ENCODE measurements at regions not wholly inside any gene's neighbourhood (a gene's known extent, or its start where the extent isn't known, plus 50 kb on each side); places are given as distances from the start of the nearest gene placed in this dataset.
"Not testable (repeated sequence)": the region's sequence is repeated elsewhere in the genome, so short reads cannot be mapped to it uniquely, and the experiment has no call there.

DNA sequence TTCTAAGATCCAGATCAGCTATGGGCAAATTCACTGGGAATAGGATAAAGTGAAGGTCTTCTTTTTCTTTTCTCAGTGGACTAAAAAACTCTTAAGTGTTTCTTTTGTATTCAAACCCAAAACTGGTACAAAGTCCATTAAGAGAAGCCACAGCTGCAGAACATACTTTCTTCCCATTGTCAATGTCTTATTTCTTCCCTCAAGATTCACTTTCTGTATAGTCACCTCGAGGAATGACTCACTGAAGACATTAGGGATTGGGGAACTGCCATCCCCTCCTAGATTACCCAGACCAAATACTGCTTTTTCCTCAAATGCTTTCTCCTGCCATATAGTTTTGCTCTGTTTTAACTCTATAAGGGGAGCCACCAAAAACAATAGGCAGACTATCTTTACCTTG, 117.4 kb upstream of the SYT13 start:
- not testable (repeated sequence) for DNase-seq

DNA sequence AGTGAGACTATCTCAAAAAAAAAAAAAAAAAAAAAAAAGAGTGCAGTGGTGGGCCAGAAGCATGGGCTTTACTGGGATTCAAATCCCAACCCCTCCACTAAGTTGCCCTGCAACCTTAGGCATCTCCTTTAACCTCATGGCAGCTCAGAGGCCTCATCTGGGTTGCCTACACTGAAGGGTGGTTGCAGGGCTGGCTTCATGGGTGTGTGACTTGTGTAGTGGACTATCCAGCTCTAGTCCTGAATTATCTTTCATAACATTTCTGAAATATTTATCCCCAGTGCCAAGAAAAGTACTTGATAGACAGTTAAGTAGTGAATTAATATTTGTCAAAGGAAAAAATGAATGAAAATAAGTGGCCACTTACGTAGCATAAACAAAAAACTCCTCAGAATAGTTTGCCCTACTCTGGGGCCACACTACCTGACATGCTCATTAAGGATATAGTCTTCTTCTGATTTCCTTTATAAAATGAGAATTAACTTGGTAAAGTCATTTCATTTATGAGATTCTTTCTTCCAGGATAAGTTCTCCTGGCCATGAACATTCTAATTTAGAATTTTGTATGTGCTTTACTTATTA, 116.0 kb upstream of the SYT13 start:
- no peak for DNase-seq

DNA sequence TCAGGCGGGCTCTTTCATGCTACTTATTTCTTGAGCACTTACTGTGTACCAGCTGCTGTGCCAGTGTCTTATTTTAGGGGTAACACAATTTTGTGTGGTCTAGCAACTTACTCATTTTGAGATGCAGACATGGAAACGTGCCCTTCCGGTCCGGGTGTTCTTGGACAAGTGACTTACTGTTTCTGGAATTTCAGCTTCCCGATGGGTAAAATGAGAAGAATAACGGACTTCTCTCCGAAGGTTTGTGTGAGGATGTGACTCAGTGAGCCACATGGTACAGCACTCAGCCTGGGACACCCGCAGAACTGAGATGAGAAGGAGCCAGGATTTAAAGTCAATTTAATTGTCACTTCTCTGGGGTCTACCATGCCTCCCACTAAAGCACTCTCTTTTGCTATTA, 114.5 kb upstream of the SYT13 start:
- DNase-seq = no peak

DNA sequence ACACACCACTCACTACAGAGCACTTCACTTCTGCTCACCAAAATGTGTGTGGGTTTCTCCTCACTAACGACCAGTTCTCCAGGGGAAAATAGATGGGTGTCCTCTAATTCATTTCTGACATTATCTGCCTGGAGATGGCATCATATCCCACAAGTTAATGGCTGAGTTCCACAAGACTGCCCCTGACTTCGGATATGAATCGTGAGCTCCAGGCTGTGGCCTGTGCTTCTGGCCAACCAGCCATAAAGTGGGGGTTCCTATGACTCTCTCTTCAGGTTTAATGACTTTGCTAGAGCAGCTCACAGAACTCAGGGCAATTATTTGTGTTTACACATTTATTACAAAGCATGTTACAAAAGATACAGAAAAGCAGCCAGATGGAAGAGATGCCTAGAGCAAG, 113.0 kb upstream of the SYT13 start:
- DNase-seq = no peak

DNA sequence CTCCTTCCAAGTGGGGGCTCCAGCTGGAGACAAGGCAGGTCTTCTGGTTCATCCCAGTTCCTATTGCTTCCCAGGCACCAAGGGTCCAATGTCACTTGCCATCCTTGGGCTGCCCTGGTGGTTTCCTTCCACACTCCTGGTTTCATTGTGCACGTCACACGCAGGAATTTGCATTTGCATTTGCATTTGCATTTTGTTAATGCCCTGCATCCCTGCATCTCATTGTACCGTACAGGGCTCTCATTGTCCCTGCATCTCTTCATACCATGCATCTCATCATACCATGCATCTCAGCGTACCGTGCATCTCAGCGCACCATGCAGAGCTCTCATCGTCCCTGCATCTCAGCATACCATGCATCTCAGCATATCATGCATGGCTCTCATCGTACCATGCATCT, 112.2 kb upstream of the SYT13 start:
- no peak for DNase-seq

- DNase-seq = no peak
These were observed 110.3 kb upstream of the SYT13 start for GRCh38 chr11:45396394-45396793.

DNA sequence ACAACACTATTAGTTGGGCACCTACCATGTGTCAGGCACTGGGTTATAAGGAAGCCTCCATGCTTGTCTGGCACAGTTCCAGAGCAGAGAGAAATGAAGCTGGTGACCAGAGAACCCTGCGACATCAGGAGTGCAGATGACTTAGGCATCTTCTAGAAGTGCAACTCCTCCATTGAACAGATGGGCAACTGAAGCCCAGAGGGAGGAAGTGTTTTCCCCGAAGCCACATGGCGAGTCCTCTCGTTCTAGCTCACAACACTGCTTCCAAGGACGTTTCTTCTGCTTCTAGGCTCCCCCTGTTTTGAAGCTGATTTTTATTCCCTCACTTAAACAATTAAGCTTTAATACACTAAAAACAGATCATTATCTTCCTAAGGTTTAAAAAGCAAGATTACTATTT, 109.8 kb upstream of the SYT13 start:
- no peak for DNase-seq

- DNase-seq = no peak
These were observed 109.3 kb upstream of the SYT13 start for GRCh38 chr11:45395421-45395820.

DNA sequence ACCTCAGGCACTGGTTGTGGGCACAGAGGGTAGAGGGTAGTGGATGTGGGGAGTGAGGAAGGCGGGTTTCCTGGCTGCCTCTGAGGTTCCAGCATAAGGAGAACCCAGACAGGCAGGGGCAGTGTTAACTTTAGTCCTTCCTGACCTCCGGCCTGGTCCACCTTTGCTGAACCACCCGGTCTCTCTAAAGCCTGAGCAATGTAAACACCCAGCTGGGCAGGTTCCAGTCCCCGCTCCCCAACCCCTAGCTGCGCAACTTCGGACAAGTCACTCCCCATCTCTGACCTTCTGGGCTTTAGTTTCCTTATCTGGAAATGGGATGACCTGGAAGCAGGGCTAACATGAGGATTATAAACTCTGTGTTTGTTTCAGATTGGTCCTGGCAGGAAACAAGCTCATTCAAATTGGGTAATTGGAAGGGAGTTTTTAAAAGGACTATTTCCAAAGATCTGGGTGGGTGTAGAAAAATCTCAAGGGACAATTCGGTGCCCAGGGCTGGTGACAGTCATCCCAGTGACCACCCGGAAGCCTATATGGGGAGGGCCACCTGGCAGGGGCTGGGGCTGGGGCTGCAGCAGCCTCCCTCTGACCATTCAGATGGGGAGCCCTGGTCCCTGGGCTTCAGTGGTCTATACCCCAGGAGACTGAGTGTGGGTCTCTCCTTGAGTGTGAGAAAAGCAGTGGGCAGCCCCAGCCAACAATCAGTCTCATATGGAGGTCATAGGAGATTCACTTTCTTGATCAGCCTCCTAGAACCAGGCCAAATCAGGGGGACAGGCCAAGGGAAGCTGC, 108.3 kb upstream of the SYT13 start:
- DNase-seq = no peak

DNA sequence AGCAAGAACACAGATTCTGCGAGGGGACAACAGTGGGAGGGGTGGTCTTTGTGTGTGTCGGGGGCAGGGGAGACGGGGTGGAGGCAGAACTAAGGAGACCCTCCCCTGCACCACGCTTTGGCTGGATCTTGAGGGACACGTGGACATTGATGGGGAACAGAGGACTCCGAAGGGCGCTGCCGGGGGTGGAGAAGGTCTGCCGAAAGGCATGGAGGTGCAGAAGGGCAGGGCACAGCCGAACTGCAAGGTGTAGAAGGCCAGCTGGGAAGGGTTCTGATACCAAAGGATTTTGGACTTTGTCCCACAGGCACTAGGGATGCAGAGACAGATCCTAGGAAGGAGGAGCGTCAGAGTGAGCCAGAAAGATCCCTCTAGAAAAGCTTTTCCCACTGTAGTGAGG, 107.7 kb upstream of the SYT13 start:
- DNase-seq = no peak

- DNase-seq = no peak
These were observed 107.2 kb upstream of the SYT13 start for GRCh38 chr11:45393334-45393733.

DNA sequence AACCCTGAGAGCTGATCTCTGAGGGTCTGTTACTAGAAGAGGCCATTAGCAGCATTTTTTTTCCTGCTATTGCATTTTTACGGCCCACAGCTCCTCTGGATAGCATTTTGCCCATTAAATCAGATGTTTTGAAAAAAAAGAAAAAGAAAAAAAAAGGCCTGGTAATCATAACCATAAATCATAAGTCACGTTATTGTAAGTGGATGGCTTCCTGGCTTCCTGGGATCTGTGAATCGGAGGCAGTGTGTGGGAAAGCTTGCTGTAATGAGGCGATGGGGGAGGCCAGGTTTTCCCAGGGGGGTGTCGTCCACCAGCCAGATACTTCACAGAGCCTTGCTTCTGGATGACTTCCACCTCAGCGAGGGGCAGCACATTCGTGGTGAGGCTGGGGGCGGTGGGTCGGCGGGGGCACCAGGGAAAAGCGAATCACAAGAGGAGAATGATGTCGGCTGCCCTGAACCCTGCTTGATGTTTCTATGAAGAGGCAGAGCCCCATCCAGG, 106.5 kb upstream of the SYT13 start:
- DNase-seq = no peak

- DNase-seq = no peak
These were observed 106.0 kb upstream of the SYT13 start for GRCh38 chr11:45392154-45392553.

DNA sequence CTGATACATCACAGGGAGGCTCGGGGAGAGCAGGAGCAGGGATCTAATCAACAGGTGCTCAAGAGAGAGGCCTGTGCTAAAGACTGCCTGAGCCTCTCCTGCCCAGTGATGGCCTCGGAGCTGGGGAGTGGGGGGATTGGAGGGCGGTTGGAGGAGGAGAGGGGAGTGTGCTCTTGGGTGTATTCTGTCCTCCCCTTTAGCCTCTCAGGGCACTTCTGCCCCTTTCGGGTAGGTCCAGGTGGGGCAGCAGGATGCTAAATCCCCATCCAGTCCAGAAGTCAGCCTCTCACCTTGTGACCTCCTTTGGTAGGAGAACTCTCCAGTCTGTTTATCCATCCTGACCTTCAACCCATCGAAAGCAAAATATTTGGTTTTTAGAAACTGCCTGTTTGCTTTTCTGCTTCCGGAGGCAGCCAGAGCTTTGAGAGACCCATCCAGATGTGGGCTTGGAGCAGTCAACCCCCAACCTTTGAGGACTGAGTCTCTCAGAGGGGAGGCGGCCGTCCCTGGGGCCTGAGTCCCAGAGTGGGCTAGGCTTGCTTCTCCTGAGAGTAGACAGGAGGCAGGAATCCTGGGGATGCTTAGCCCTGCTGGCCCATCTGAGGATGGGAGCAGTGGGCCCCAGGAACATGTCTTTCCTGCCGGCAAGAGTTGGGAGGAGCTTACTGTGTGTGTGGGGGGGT, 105.2 kb upstream of the SYT13 start:
- no peak for DNase-seq

- DNase-seq = no peak
These were observed 104.3 kb upstream of the SYT13 start for GRCh38 chr11:45390407-45390806.

GRCh38 chr11:45388472-45388871, 102.3 kb upstream of the SYT13 start:
- no peak for DNase-seq

GRCh38 chr11:45387885-45388284, 101.7 kb upstream of the SYT13 start:
- DNase-seq = not testable (repeated sequence)

DNA sequence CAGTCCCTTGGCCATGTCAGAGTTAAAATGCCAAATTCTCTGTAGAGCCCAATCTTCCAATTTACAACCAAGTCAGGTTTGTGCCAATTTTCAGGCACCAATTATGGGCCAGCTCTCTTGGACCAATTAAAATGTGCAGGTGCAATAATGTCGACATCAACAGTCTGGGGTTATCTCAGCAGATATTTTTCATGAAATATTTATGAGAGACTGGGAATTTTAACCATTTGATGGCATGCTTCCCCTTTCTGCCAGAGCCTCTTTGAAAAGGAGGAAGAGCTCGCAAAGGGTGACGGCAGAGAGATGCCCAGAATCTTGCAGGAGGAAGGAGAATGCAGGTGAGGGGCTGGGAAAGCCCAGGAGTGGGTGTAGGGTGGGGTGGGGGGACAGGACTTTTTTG, 100.8 kb upstream of the SYT13 start:
- no peak for DNase-seq

DNA sequence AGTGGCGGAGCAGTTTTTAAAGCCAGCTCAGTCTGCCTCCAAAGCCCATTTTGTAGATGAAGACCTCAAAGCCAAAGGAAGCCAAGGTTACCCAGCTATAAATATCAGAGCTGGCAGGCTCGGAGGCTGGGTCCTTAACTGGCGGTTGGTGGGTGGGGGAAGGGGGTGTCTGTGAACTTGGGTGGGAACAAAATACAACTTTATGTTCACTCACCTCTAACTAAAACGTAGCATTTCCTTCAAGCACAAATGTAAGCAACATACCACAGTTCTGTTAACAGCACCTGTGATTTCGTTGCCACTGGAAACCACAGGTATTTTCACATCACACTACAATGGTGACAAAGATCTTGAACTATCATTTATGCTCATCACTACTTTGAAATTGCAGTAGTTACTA, 99.7 kb upstream of the SYT13 start:
- no peak for DNase-seq

DNA sequence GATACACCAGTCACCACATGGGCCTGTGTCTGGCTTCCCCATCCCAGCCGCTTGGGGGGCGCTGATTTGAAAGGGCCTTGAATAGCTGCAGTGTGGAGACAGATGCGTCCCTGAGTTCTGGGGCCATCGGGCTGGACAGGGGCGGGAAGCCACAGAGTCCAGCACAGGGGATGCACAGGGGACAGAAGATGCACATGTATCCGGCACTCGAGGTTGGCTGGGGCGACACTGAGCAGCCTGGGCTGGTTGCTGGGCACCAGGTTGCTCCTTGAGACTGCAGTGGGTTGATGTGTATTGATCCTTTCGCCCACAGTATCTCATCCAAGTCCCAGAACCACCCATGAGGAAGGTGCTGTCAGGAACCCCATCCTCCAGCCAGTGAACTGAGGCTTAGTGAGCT, 99.3 kb upstream of the SYT13 start:
- no peak for DNase-seq

DNA sequence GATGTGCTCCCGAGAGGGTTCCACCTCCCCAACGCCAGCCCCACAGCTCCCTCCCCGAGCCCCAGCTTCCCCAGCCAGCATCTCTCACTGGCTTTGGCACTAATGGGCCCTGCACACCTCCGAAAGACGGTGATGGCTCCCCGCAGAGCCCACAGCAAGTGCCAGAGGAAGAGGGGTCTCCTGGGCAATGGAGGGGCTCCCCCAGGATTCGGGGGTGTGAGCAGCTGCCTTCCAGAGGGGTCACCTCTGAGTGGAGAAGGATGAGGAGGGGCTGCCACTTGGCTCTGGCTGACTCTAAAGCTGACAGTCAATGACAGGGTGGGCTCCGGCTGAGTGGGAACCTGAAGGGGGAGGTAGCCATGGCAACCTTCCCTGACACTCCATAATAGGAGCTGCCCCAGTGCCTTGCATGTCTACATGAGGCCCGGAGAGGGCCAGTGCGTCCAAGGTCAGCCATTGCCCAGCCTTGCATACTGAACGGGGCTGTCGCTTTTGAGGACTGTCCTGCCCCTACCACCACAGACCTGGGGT, 98.6 kb upstream of the SYT13 start:
- DNase-seq = no peak

DNA sequence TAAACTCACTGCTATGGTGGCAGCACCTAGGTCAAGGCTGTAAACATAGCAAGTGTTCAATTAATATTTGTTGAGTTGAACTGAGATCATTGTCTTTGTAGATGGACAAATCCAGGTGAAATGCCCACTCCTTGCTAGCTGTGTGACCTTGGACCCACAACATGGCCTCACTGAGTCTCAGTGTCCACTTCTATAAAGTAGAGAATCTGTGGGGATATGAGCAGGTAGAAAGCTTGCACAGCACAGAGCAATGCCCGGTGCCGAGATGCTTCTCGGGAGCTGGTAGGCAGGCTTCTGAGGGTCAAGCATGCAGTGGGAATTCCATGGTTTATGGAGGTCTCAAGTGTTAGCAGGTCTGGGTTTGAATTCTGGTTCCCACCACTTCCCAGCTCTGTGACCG, 97.9 kb upstream of the SYT13 start:
- no peak for DNase-seq

- DNase-seq = no peak
These were observed 97.1 kb upstream of the SYT13 start for GRCh38 chr11:45383224-45383623.

Data from activated naive CD4-positive, alpha-beta T cell treated with Interleukin-2 at 50 U/mL for 16 hours (primary cell).